ENCODE measurements at regions not wholly inside any gene's neighbourhood (a gene's known extent, or its start where the extent isn't known, plus 50 kb on each side); places are given as distances from the start of the nearest gene placed in this dataset.

DNA sequence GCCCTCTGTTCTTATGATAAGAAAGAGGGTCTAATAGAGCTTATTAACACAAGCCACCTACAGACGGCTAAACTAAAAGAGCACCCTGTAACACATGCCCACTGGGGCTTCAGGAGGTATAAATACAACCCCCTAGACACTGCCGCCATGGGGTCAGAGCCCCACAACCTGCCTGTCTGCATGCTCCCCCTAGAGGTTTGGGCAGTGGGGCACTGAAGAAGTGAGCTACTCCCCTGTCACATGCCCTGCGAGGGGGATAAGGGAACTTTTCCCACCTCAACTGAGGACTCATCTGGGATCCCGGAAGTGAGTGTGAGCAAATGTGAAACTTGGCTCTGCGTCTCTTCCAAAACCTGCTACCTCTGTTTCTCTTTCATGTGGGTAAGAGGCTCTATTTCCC, 334.5 kb downstream of the ADAM29 start:
- Histone ChIP-seq H3K27me3 (no peaks in the 10 kb centered on the region), H3K27ac (no peak overlapping the region), H3K9me3 (no peaks in the 10 kb centered on the region), H3K4me3 (no peak overlapping the region), H3K4me1 (no peaks in the 10 kb centered on the region), H3K36me3 (ENCODE audit: low read depth, missing control alignments) (no peaks in the 10 kb centered on the region)
- no peak for DNase-seq
- WGBS, 2 donors: 92 to 94% methylated on average over 5 of the region's 5 CpGs
- no peak for TF ChIP-seq POLR2A (IDR thresholded peaks at IDR 0.05)
- TF ChIP-seq, protein P1, sequence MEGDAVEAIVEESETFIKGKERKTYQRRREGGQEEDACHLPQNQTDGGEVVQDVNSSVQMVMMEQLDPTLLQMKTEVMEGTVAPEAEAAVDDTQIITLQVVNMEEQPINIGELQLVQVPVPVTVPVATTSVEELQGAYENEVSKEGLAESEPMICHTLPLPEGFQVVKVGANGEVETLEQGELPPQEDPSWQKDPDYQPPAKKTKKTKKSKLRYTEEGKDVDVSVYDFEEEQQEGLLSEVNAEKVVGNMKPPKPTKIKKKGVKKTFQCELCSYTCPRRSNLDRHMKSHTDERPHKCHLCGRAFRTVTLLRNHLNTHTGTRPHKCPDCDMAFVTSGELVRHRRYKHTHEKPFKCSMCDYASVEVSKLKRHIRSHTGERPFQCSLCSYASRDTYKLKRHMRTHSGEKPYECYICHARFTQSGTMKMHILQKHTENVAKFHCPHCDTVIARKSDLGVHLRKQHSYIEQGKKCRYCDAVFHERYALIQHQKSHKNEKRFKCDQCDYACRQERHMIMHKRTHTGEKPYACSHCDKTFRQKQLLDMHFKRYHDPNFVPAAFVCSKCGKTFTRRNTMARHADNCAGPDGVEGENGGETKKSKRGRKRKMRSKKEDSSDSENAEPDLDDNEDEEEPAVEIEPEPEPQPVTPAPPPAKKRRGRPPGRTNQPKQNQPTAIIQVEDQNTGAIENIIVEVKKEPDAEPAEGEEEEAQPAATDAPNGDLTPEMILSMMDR (IDR thresholded peaks at IDR 0.05): no peak
- intact Hi-C loops (cut with DNase I; ENCODE audit: low total_unique reads): no loop called here

DNA sequence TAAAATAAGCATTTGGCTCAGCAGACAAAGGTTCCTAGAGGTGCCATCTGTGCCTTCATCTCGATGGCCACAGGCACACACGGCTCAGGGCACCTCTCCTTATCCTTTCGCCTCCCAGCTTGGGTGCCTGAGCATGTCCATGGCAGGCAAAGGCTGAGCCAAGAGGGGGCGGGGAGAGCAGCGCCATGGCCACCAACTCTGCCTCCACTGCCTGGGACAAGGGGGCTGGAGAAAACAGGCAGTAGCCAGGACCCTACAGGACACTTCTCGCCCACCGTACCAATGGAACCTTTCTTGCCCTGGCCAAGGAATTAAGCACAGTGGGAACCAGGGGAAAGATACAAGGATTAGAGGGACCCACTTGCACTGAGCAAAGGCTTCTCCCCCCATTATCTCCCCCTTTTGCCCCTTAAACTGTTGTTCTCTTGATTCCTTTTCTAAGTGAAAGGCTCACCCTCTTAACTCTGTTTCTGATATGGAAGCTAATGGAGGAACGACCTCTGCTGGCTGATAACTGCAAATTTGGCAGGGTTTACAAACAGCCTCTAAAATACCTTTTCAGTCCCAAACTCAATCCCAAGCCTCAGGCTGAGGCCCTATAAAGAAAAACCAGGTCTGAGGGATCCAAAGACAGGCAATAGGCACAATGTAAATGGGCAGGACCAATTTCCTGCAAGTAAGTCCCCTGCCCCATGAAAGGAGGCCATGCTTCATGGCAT, 335.2 kb downstream of the ADAM29 start:
- Histone ChIP-seq H3K4me1 (no peaks in the 10 kb centered on the region), H3K36me3 (ENCODE audit: low read depth, missing control alignments) (no peaks in the 10 kb centered on the region), H3K9me3 (no peaks in the 10 kb centered on the region), H3K4me3 (no peak overlapping the region), H3K27me3 (no peaks in the 10 kb centered on the region), H3K27ac (no peak overlapping the region)
- WGBS, 2 donors: 85 to 86% methylated on average over 8 of the region's 8 CpGs
- intact Hi-C loops (cut with DNase I; ENCODE audit: low total_unique reads): no loop called here
- no peak for TF ChIP-seq POLR2A (IDR thresholded peaks at IDR 0.05)
- TF ChIP-seq, protein P1 (IDR thresholded peaks at IDR 0.05): peak in 1 of 3 experiments; percentile 16
- DNase-seq: no peak

DNA sequence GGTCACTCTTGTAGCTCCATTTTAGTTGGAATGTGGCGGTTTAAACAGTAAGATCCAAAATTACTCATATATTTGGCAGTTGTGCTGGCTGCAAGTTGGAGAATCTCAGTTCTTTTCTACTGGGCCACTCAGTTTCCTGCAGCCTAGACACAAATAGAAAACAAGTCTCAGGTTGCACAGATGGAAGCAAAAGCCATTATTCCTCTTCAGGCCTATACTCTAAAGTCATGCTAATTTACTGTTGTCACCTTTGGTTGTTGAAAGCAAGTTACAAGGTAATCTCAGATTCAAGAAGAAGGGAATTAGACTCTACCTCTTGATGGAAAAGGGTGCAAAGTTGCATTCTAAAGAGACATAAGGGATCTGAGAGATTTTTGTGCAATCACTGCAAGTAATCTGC, 345.4 kb downstream of the ADAM29 start:
- Histone ChIP-seq H3K27me3 (no peaks in the 10 kb centered on the region), H3K4me1 (no peaks in the 10 kb centered on the region), H3K27ac (no peak overlapping the region), H3K36me3 (ENCODE audit: low read depth, missing control alignments) (no peaks in the 10 kb centered on the region), H3K9me3 (no peaks in the 10 kb centered on the region), H3K4me3 (no peak overlapping the region)
- no peak for DNase-seq
- whole genome bisulfite sequencing, 2 donors: 97 to 100% methylated on average over 1 of the region's 1 CpG
- intact Hi-C loops (cut with DNase I; ENCODE audit: low total_unique reads): no loop called here
- TF ChIP-seq, protein P1 (IDR thresholded peaks at IDR 0.05): no peak
- no peak for TF ChIP-seq POLR2A (IDR thresholded peaks at IDR 0.05)

DNA sequence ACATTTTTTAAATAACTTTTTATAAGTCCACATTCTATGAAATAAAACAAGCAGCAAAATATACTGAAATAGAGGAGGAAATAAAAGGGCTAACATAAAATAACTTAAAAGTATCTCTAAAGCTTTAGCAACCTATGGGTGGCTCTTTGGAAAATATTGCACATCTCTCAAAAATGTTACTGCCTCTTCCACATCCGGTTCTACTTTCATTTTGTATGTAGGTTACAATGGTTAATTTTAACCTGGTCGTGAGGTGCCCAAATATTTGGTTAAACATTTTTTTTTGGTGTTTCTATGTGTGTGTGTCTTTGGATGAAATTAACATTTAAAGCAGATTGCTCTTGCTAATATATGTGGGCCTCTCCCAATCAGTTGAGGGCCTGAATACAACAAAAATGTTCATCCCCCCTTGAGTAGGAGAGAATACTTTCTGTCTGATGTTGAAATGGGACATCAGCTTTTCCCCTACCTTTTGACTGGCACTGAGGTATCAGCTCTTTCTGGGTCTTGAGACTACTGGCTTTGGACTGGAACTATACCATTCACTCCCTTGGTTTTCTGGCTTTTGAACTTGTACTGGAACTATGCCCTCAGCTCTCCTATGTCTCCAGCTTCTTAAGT, 353.0 kb downstream of the ADAM29 start:
- intact Hi-C loops (cut with DNase I; ENCODE audit: low total_unique reads): no loop called here

DNA sequence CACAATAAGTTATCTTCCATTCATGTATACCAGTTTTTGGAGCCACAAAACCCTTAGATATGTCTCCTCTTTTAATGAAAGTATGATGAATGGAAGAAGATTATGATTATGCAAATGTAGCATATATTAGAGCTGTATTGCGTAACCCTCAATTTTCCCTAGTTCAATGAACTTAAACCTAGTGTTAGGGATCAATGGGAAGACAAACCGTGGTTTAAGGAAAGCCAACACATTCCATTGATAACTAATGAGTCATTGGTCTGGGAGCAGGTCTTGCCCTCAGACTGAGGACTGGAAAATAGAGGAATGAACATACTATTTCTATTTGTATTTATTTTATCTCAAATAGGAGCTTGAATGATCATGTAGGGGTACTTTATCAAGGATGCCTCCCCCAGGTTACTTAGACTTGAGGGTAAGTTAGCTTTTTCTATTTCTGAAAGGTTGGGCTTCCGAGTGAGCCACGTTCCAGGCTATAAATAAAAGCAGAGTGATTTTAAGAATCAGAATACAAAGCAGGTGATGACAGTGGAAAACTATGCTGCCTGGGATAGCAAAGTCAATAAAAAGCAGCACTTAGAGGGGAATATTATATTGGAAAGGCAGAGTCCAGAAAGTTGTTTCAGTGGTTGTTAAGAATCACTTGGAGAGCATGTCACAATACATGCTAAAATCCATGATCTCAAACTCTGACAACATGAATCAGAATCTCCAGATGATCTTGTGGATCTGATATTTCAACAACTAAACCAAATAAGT, 356.0 kb downstream of the ADAM29 start:
- H3K27me3 ChIP-seq: no peaks in the 10 kb centered on the region
- no peak overlapping the region for H3K27ac ChIP-seq
- H3K9me3 ChIP-seq: no peaks in the 10 kb centered on the region
- no peak for DNase-seq
- H3K4me3 ChIP-seq: no peak overlapping the region
- H3K4me1 ChIP-seq: no peaks in the 10 kb centered on the region
- intact Hi-C loops (cut with DNase I; ENCODE audit: low total_unique reads): no loop called here
- 67 to 74% methylated on average over 4 of the region's 4 CpGs for WGBS, 2 donors
- no peaks in the 10 kb centered on the region for H3K36me3 ChIP-seq (ENCODE audit: low read depth, missing control alignments)
- TF ChIP-seq, protein P1 (IDR thresholded peaks at IDR 0.05): no peak
- TF ChIP-seq POLR2A (IDR thresholded peaks at IDR 0.05): no peak

More for the DNA sequence above, 353.0 kb downstream of the ADAM29 start:
- no peaks in the 10 kb centered on the region for H3K27me3 ChIP-seq
- WGBS, 2 donors: 83 to 88% methylated on average over 2 of the region's 2 CpGs
- no peaks in the 10 kb centered on the region for H3K36me3 ChIP-seq (ENCODE audit: low read depth, missing control alignments)
- DNase-seq: no peak
- no peak overlapping the region for H3K4me3 ChIP-seq
- TF ChIP-seq POLR2A (IDR thresholded peaks at IDR 0.05): no peak
- H3K27ac ChIP-seq: no peak overlapping the region
- H3K9me3 ChIP-seq: no peaks in the 10 kb centered on the region
- H3K4me1 ChIP-seq: no peaks in the 10 kb centered on the region

Data from testis (tissue), 2 donors.